HS-5 (cell line): ENCODE measurements at regions not wholly inside any gene's neighbourhood (a gene's known extent, or its start where the extent isn't known, plus 50 kb on each side); places are given as distances from the start of the nearest gene placed in this dataset.

Experiments
- DNase-seq: peaks from one replicate; pipeline ENCODE4 v3.0.0-alpha.2; 2012; ENCODE audit warnings: low read depth

GRCh38 chr5:172588380-172588779 is 52.7 kb upstream of the NEURL1B start:
- DNase-seq: no peak

- no peak for DNase-seq
Observed at GRCh38 chr5:172587061-172587405, 54.0 kb upstream of the NEURL1B start.

GRCh38 chr5:172586125-172587060 is 54.7 kb upstream of the NEURL1B start:
- no peak for DNase-seq

GRCh38 chr5:172585114-172585513 is 55.9 kb upstream of the NEURL1B start:
- no peak for DNase-seq

GRCh38 chr5:172584638-172585037 is 56.4 kb upstream of the NEURL1B start:
- DNase-seq: no peak

GRCh38 chr5:172583931-172584511 is 57.0 kb upstream of the NEURL1B start:
- DNase-seq: no peak

- no peak for DNase-seq
Observed at GRCh38 chr5:172582940-172583339, 58.1 kb upstream of the NEURL1B start.

GRCh38 chr5:172581315-172581714 is 59.7 kb upstream of the NEURL1B start:
- no peak for DNase-seq

GRCh38 chr5:172579403-172579990 is 61.6 kb upstream of the NEURL1B start:
- no peak for DNase-seq

GRCh38 chr5:172577267-172577909 is 63.7 kb upstream of the NEURL1B start:
- DNase-seq: no peak

GRCh38 chr5:172575816-172576545 is 65.1 kb upstream of the NEURL1B start:
- no peak for DNase-seq

GRCh38 chr5:172575416-172575815 is 65.6 kb upstream of the NEURL1B start:
- DNase-seq: no peak

- no peak for DNase-seq
Observed at GRCh38 chr5:172574871-172575223, 66.2 kb upstream of the NEURL1B start.

GRCh38 chr5:172573986-172574870 is 66.8 kb upstream of the NEURL1B start:
- no peak for DNase-seq

- no peak for DNase-seq
Observed at GRCh38 chr5:172573120-172573882, 67.8 kb upstream of the NEURL1B start.

GRCh38 chr5:172572440-172572839 is 68.6 kb upstream of the NEURL1B start:
- DNase-seq: no peak

- no peak for DNase-seq
Observed at GRCh38 chr5:172571892-172572291, 69.2 kb upstream of the NEURL1B start.

- DNase-seq: no peak
Observed at GRCh38 chr5:172571413-172571812, 69.7 kb upstream of the NEURL1B start.

GRCh38 chr5:172570594-172571334 is 70.3 kb upstream of the NEURL1B start:
- no peak for DNase-seq
